GM18909 (cell line): ENCODE measurements at regions not wholly inside any gene's neighbourhood (a gene's known extent, or its start where the extent isn't known, plus 50 kb on each side); places are given as distances from the start of the nearest gene placed in this dataset.

ENCODE experiments used
- ATAC-seq: cut with Tn5 transposase; IDR thresholded peaks from one replicate; pipeline ENCODE4 v1.9.1; 2021; ENCODE audit warnings: mild to moderate bottlenecking; ENCODE audit not compliant: unreplicated experiment, poor library complexity

GRCh38 chr5:62130107-62130506 is 175.9 kb upstream of the KIF2A start:
- ATAC-seq: no peak

GRCh38 chr5:62132276-62132675 is 173.7 kb upstream of the KIF2A start:
- ATAC-seq: no peak

GRCh38 chr5:62133426-62133825 is 172.6 kb upstream of the KIF2A start:
- ATAC-seq: no peak

GRCh38 chr5:62134811-62135210 is 171.2 kb upstream of the KIF2A start:
- ATAC-seq: no peak

GRCh38 chr5:62137628-62138027 is 168.4 kb upstream of the KIF2A start:
- no peak for ATAC-seq

GRCh38 chr5:62138607-62139006 is 167.4 kb upstream of the KIF2A start:
- no peak for ATAC-seq

GRCh38 chr5:62139741-62140140 is 166.3 kb upstream of the KIF2A start:
- no peak for ATAC-seq

GRCh38 chr5:62142351-62142750 is 163.7 kb upstream of the KIF2A start:
- ATAC-seq: no peak

GRCh38 chr5:62143268-62144229 is 162.5 kb upstream of the KIF2A start:
- no peak for ATAC-seq

GRCh38 chr5:62144401-62145022 is 161.5 kb upstream of the KIF2A start:
- ATAC-seq: no peak

- no peak for ATAC-seq
Observed at GRCh38 chr5:62149879-62150278, 156.1 kb upstream of the KIF2A start.

GRCh38 chr5:62152394-62153087 is 153.5 kb upstream of the KIF2A start:
- no peak for ATAC-seq

GRCh38 chr5:62154758-62155157 is 151.2 kb upstream of the KIF2A start:
- no peak for ATAC-seq

GRCh38 chr5:62155988-62156387 is 150.0 kb upstream of the KIF2A start:
- ATAC-seq: no peak

- no peak for ATAC-seq
Observed at GRCh38 chr5:62167561-62168057, 138.4 kb upstream of the KIF2A start.

GRCh38 chr5:62168506-62169281 is 137.3 kb upstream of the KIF2A start:
- no peak for ATAC-seq

GRCh38 chr5:62178258-62178657 is 127.7 kb upstream of the KIF2A start:
- no peak for ATAC-seq

- no peak for ATAC-seq
Observed at GRCh38 chr5:62182802-62183201, 123.2 kb upstream of the KIF2A start.

GRCh38 chr5:62183727-62184126 is 122.3 kb upstream of the KIF2A start:
- ATAC-seq: no peak

GRCh38 chr5:62184444-62184843 is 121.6 kb upstream of the KIF2A start:
- ATAC-seq: no peak
